HG02610 (cell line): ENCODE measurements at regions not wholly inside any gene's neighbourhood (a gene's known extent, or its start where the extent isn't known, plus 50 kb on each side); places are given as distances from the start of the nearest gene placed in this dataset.
"Not testable (repeated sequence)": the region's sequence is repeated elsewhere in the genome, so short reads cannot be mapped to it uniquely, and the experiment has no call there.

Source experiments
- ATAC-seq: cut with Tn5 transposase; IDR thresholded peaks from one replicate; pipeline ENCODE4 v1.9.1; 2021; ENCODE audit warnings: mild to moderate bottlenecking, moderate library complexity; ENCODE audit not compliant: unreplicated experiment

GRCh38 chr1:143842058-143842457, 129.7 kb downstream of the FAM72C start:
- not testable (repeated sequence) for ATAC-seq

- not testable (repeated sequence) for ATAC-seq
These were observed 132.6 kb downstream of the FAM72C start for GRCh38 chr1:143839182-143839581.

GRCh38 chr1:143838598-143838929, 133.2 kb downstream of the FAM72C start:
- ATAC-seq = not testable (repeated sequence)

GRCh38 chr1:143837924-143838597, 133.7 kb downstream of the FAM72C start:
- not testable (repeated sequence) for ATAC-seq

GRCh38 chr1:143833376-143833775, 138.4 kb downstream of the FAM72C start:
- not testable (repeated sequence) for ATAC-seq

GRCh38 chr1:143832379-143832716, 139.4 kb downstream of the FAM72C start:
- not testable (repeated sequence) for ATAC-seq

- ATAC-seq = not testable (repeated sequence)
These were observed 140.1 kb downstream of the FAM72C start for GRCh38 chr1:143831479-143832378.

- ATAC-seq = not testable (repeated sequence)
These were observed 145.6 kb downstream of the FAM72C start for GRCh38 chr1:143826162-143826561.

GRCh38 chr1:143824266-143824665, 147.5 kb downstream of the FAM72C start:
- ATAC-seq = not testable (repeated sequence)

GRCh38 chr1:143820058-143820457, 151.7 kb downstream of the FAM72C start:
- not testable (repeated sequence) for ATAC-seq

GRCh38 chr1:143816369-143816768, 155.4 kb downstream of the FAM72C start:
- ATAC-seq = not testable (repeated sequence)

- ATAC-seq = not testable (repeated sequence)
These were observed 166.4 kb downstream of the FAM72C start for GRCh38 chr1:143805374-143805773.

- ATAC-seq = not testable (repeated sequence)
These were observed 167.0 kb downstream of the FAM72C start for GRCh38 chr1:143804707-143805356.

- not testable (repeated sequence) for ATAC-seq
These were observed 167.8 kb downstream of the FAM72C start for GRCh38 chr1:143803927-143804411.

- peak; percentile 40 for ATAC-seq
These were observed 168.7 kb downstream of the FAM72C start for GRCh38 chr1:143803095-143803494.

GRCh38 chr1:143799568-143800187, 172.1 kb downstream of the FAM72C start:
- ATAC-seq = peak; percentile 70

GRCh38 chr1:143796369-143796768, 175.4 kb downstream of the FAM72C start:
- ATAC-seq = not testable (repeated sequence)

- ATAC-seq = not testable (repeated sequence)
These were observed 179.5 kb downstream of the FAM72C start for GRCh38 chr1:143792047-143792937.

- ATAC-seq = not testable (repeated sequence)
These were observed 185.4 kb downstream of the FAM72C start for GRCh38 chr1:143786381-143786780.

- ATAC-seq = not testable (repeated sequence)
These were observed 185.9 kb downstream of the FAM72C start for GRCh38 chr1:143785883-143786282.
